GM12873 (cell line): ENCODE measurements at regions not wholly inside any gene's neighbourhood (a gene's known extent, or its start where the extent isn't known, plus 50 kb on each side); places are given as distances from the start of the nearest gene placed in this dataset.

Experiments
- TF ChIP-seq, protein P1 (sequence below): IDR thresholded peaks from 2 replicates; pipeline ENCODE4 v1.5.1; 2012; ENCODE audit warnings: low read depth, mild to moderate bottlenecking, moderate library complexity, low read length, control low read depth; ENCODE audit not compliant: insufficient read depth; ENCODE audit errors: missing control alignments

DNA sequence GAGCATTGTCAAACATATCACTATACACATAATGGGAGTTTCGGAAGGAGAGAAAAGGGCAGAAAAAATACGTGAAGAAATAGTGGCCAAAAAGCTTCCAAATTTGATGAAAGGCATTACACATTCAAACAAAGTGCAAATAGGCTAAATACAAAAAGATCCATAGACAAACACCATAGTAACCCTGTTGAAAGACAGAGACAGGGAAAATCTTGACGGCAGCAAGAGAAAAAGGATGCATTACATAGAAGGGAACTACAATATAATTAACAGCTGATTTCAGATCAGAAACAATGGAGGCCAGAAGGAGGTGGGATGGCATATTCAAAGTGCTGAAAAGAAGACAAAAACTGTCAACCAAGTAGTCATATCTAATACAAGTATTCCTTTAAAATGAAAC, 170.8 kb downstream of the MRPL14 start:
- TF ChIP-seq, protein P1, sequence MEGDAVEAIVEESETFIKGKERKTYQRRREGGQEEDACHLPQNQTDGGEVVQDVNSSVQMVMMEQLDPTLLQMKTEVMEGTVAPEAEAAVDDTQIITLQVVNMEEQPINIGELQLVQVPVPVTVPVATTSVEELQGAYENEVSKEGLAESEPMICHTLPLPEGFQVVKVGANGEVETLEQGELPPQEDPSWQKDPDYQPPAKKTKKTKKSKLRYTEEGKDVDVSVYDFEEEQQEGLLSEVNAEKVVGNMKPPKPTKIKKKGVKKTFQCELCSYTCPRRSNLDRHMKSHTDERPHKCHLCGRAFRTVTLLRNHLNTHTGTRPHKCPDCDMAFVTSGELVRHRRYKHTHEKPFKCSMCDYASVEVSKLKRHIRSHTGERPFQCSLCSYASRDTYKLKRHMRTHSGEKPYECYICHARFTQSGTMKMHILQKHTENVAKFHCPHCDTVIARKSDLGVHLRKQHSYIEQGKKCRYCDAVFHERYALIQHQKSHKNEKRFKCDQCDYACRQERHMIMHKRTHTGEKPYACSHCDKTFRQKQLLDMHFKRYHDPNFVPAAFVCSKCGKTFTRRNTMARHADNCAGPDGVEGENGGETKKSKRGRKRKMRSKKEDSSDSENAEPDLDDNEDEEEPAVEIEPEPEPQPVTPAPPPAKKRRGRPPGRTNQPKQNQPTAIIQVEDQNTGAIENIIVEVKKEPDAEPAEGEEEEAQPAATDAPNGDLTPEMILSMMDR: no peak

DNA sequence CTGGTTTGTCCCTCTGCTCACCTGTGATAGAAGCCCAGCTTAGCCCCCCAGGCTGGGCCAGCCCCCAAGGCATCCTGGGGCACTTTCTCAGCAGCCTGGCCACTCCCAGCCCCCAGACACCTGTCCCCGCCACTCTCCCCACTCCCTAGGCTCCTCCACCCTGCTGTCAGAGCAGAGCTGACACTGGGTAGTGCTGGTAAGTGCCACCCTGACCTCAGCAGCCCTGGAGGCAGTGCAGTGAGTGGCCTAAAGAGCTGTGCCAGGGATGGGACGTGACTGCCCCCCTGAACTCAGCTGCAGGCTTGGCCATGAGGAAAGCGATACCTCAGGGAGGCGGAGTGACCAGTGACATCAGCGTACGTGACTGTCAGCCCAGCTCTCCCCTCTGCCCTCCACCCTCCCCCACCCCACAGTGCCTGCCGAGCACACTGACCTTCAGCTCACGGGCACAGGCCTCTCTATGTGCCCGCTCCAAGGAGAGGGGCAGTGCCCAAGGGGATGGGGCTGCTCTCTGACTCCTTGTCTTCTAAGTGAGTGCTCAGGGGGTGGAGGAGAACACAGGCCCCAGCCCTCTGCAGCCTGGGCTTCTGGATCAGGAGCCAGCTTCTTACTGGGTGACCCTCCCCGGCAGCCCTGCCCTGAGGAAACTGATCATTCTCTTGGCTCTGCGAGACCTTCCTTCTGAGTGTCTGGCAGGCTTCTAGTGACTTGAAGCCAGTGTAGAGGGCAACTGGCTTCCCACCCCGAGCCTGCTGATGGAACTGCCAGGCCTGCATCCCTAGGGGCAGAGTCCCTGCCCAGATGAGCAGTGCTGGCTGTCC, 172.7 kb downstream of the MRPL14 start:
- TF ChIP-seq, protein P1: no peak

DNA sequence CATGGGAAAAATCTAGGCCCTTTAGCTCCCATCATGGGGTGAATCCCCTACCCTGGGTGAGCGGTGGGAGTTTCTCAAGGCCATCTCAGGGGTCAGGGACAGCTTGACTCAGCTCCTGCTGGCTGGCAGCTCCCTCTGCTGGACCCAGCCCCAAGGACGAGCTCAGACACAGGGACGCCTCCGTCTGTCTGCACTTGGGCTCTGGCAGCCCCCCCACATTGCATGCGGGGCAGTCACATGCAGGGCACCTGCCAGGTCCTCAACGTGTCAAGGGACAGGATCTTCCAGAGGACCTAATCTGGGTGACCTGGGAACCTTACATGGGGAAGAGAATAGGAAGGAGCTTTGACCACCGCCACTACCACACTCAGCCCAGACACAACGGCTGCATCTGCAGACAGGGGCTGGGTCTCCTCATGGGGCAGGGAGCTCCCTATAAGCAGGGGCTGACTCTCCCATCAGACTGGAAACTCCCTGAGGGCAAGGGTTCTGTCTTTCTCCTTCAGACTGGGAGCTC, 173.4 kb downstream of the MRPL14 start:
- TF ChIP-seq, protein P1: no peak

DNA sequence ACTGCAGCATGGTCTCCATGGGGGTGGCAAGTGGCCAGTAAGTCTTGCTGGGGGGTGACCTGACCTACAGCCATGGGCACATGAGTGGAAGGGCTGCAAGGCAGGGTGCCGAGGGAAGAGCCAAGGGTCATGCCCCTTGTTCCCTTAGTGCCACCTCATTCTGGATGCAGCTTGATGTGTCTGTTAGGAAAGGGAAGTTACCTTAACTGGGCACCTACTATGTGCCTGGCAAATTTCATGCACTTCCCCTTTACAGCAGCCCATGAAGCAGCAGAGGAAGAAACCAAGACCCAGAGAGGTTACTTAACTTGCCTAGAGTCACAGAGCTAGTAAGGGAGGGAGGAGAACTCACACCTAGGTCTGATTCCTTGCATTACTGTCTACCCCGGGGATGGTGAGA, 174.0 kb downstream of the MRPL14 start:
- TF ChIP-seq, protein P1: no peak

DNA sequence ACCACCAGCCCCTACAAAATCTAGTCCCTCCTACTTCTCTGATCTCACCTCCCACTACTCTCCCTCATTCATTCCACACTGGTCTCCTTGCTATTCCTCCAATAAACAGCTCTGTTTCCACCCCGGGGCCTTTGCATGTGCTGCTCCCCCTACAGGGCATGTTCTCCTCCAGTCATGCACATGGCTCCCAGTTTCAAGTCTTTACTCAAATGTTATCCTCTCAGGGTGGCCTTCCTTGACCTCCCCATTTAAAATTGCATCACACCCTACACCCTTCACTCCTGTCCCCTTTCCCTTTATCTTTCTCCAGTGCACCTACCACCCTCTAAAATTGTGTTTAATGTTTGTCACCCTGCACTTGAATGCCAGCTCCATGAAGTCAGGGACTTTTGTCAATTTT, 174.5 kb downstream of the MRPL14 start:
- TF ChIP-seq, protein P1: peak; percentile 44

DNA sequence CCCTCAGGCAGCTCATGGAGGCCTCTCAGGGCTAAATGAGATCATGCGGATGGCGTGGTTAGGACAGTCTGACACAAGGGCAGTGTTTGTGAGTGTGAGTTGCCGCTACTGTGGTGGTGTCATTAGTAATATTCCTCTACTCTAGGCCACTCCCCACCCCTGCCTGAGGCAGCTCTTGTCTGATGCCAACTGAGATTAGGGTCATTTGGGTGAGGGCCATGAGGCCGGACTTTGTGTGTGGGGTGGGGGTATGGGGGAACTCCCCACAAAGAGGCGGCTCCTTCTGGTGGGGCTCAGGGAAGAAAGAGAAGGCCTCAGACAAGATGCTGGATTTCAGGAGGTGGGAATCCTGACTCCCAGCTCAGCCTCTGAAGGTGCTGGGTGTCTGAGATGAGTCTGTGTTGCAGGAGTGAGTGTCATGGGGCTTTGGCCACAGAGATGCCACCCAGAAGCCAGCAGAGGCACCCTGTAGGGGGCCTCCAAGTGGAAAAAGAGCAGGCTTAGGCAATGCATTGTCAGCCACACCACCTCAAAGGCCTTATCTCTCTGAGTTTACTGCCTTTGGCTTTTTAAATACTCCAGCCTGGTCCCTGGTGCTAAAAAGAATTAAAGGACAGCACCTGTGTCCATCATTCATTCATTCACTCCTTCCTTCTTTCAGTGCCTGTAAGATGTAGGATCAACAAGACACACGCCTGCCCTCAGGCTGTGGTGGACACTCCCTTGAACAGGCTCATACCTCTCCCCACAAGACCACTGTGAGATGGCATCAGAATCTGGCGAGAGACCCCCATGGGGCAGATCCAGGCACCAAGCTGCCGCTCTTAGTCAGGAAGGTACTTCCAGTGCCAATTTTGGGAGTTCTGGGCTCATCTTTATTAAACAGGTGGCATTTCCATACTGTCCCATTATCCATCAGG, 175.2 kb downstream of the MRPL14 start:
- TF ChIP-seq, protein P1: no peak
